Fibroblast of pulmonary artery (primary cell): ENCODE measurements at regions not wholly inside any gene's neighbourhood (a gene's known extent, or its start where the extent isn't known, plus 50 kb on each side); places are given as distances from the start of the nearest gene placed in this dataset.

ENCODE experiments used
- DNase-seq: peaks from one replicate; pipeline ENCODE4 v3.0.0-alpha.2; 2010; ENCODE audit warnings: low read depth
- H3K4me3 ChIP-seq: replicated peaks from 2 replicates; pipeline ENCODE4 v1.5.1; 2011; ENCODE audit warnings: low read depth, mild to moderate bottlenecking, control low read depth, low read length, moderate library complexity
- TF ChIP-seq, protein P1 (sequence below): IDR thresholded peaks from 2 replicates; pipeline ENCODE4 v1.5.1; 2011; ENCODE audit warnings: mild to moderate bottlenecking, control low read depth, low read length, inconsistent platforms; ENCODE audit errors: missing control alignments

GRCh38 chr6:15077006-15077405 lies 168.9 kb upstream of the JARID2 start:
- TF ChIP-seq, protein P1, sequence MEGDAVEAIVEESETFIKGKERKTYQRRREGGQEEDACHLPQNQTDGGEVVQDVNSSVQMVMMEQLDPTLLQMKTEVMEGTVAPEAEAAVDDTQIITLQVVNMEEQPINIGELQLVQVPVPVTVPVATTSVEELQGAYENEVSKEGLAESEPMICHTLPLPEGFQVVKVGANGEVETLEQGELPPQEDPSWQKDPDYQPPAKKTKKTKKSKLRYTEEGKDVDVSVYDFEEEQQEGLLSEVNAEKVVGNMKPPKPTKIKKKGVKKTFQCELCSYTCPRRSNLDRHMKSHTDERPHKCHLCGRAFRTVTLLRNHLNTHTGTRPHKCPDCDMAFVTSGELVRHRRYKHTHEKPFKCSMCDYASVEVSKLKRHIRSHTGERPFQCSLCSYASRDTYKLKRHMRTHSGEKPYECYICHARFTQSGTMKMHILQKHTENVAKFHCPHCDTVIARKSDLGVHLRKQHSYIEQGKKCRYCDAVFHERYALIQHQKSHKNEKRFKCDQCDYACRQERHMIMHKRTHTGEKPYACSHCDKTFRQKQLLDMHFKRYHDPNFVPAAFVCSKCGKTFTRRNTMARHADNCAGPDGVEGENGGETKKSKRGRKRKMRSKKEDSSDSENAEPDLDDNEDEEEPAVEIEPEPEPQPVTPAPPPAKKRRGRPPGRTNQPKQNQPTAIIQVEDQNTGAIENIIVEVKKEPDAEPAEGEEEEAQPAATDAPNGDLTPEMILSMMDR = no peak
- no peak overlapping the region for H3K4me3 ChIP-seq
- no peak for DNase-seq

GRCh38 chr6:15077961-15078360 lies 167.9 kb upstream of the JARID2 start:
- DNase-seq = no peak
- no peak overlapping the region for H3K4me3 ChIP-seq
- TF ChIP-seq, protein P1 = no peak

GRCh38 chr6:15079288-15079817 lies 166.5 kb upstream of the JARID2 start:
- no peak overlapping the region for H3K4me3 ChIP-seq
- DNase-seq = no peak
- TF ChIP-seq, protein P1 = no peak

DNA sequence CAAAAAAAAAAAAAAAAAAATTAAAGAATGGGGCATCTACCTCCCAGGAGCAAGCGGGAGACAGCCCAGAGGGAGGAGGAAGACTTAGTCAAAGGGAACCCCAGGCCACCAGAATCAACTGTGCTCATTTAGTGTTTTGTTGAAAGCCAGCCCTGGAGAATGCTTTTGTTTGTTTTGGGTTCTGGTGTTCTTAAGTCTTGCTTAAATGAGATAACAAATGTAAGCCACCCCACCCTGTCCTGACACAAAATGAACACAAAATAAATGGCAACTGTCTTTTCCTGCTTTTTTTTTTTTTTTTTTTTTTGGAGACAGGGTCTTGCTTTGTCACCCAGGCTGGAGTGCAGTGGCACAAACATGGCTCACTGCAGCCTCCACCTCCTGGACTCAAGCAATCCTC lies 165.0 kb upstream of the JARID2 start:
- DNase-seq = no peak
- TF ChIP-seq, protein P1 = no peak
- H3K4me3 ChIP-seq = no peak overlapping the region

DNA sequence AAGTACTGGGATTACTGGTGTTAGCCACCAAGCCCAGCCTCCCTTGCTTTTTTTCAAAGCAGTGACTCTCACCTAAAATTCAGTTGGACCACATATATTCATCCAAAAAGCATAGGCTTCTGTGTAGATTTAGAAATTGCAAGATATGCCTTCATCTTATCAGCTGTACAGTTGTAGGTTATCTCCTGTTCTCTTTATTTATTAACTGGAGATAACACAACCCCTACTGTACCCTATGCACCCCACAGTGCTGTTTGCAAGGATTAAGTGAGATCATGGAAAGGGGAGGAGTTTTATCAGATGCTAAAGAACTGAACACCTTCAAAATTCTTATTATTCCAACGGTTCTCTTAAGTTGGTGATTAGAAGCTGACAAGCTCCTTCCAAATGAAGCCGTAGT lies 164.4 kb upstream of the JARID2 start:
- no peak for DNase-seq
- H3K4me3 ChIP-seq = no peak overlapping the region
- TF ChIP-seq, protein P1 = no peak

DNA sequence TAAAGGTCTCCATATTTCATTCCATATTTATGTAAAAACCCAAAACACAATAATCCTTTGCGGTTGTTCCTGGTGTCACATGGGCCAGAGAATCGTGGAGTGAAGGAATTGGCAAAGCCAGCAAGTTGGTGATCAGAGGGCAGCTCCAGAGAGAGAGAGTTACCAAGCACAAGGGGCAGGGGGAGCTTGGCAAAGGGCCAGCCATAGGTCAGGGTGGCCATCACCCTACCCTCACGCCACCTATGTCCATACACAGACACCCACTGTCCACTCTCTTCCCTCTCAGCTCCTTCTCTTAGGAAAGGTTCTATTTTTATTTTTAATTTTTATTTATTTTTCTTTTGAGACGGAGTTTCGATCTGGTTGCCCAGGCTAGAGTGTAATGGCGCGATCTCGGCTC lies 163.2 kb upstream of the JARID2 start:
- H3K4me3 ChIP-seq = no peak overlapping the region
- no peak for DNase-seq
- TF ChIP-seq, protein P1 = no peak
